Body of pancreas (tissue), 4 donors: ENCODE measurements at regions not wholly inside any gene's neighbourhood (a gene's known extent, or its start where the extent isn't known, plus 50 kb on each side); places are given as distances from the start of the nearest gene placed in this dataset.

Experiments used
- CTCF ChIP-seq, 7 experiments: fragments of 450-650 bp in 4 of 7; fragments of 200-600 bp in 3 of 7; sonication (generic) in 3 of 7; IDR thresholded peaks; one replicate each; pipeline ENCODE4 v1.5.1; 2016 to 2019; ENCODE audit warnings: antibody characterized with exemption in 7 of 7
- POLR2A ChIP-seq, 3 donors: fragments of 450-650 bp; IDR thresholded peaks; one replicate each; pipeline ENCODE4 v1.6.1; 2016; ENCODE audit warnings: antibody characterized with exemption in 3 of 3, mild to moderate bottlenecking in 2 of 3

GRCh38 chr22:48900626-48901025 is 927.0 kb downstream of the BRD1 start:
- TF ChIP-seq CTCF (IDR thresholded peaks at IDR 0.05) (no peak), POLR2A (IDR thresholded peaks at IDR 0.05) (no peak)
